K562 (cell line): ENCODE measurements at regions not wholly inside any gene's neighbourhood (a gene's known extent, or its start where the extent isn't known, plus 50 kb on each side); places are given as distances from the start of the nearest gene placed in this dataset.

Experiments
- ATAC-seq: fragments of 200-7000 bp; cut with Tn5 transposase; 3 replicates; pipeline ENCODE4 v1.9.1; 2020; ENCODE audit warnings: moderate library complexity
- BruUV-seq: library from RNA; stranded (reverse); fragments of 400-500 nt; replicated peaks from 2 replicates; lab custom pipeline; 2021; lab: Mats Ljungman, UMichigan
- CTCF ChIA-PET: fragments of 300-600 bp; formaldehyde crosslinking; extraction: SDS; loops from one replicate; lab custom pipeline; 2021; ENCODE audit warnings: low intra/inter-chr PET ratio; lab: Yijun Ruan, JAX
- POLR2A ChIA-PET: fragments of 300-600, 350-650 bp; sonication (Branson Sonifier 250); formaldehyde crosslinking; extraction: SDS; loops from one replicate; lab custom pipeline; 2021; ENCODE audit warnings: antibody characterized with exemption, inconsistent platforms; lab: Yijun Ruan, JAX
- DNase-seq, 4 experiments: peaks; one replicate each; pipeline versions ENCODE4 v3.0.0 to v3.0.0-alpha.2; 2011 to 2018; ENCODE audit warnings: low spot score in 3 of 4, mixed read lengths in 3 of 4; ENCODE audit errors: extremely low read depth in 1 of 4
- FAIRE-seq: peaks from 2 replicates; lab custom pipeline; 2011; peaks lifted over from hg19 to GRCh38; lab: Jason Lieb, UNC
- H2AFZ ChIP-seq: 2 replicates; pipeline ENCODE4 v1.6.0; 2011; ENCODE audit warnings: low read depth, low read length, control low read depth, inconsistent platforms
- H3K27ac ChIP-seq: fragments of 200-600 bp; 3 replicates; pipeline ENCODE4 v1.8.0; 2011; ENCODE audit warnings: low read depth, mild to moderate bottlenecking, control low read depth, inconsistent platforms, low read length, moderate library complexity, mixed read lengths; ENCODE audit errors: extremely low read depth
- H3K27me3 ChIP-seq, 2 experiments: fragments of 300-600 bp in 1 of 2; 2 replicates in 1 of 2; 3 replicates in 1 of 2; pipeline versions ENCODE4 v1.6.0 to v1.8.0; 2011; ENCODE audit warnings: inconsistent platforms in 2 of 2, low read length in 2 of 2, mild to moderate bottlenecking in 1 of 2, mixed read lengths in 1 of 2, moderate library complexity in 1 of 2; ENCODE audit not compliant: control insufficient read depth in 2 of 2, insufficient read depth in 2 of 2
- H3K36me3 ChIP-seq: fragments of 300-600 bp; 3 replicates; pipeline ENCODE4 v1.8.0; 2011; ENCODE audit warnings: mild to moderate bottlenecking, low read length, inconsistent platforms; ENCODE audit not compliant: control insufficient read depth, insufficient read depth
- H3K4me1 ChIP-seq, 2 experiments: fragments of 200-600 bp in 1 of 2; replicated peaks in 1 of 2; 2 replicates in 1 of 2; 3 replicates in 1 of 2; pipeline versions ENCODE4 v1.5.1 to v1.8.0; 2011; ENCODE audit warnings: inconsistent platforms in 2 of 2, low read length in 2 of 2, mild to moderate bottlenecking in 1 of 2, mixed read lengths in 1 of 2, moderate library complexity in 1 of 2; ENCODE audit not compliant: control insufficient read depth in 2 of 2, insufficient read depth in 2 of 2
- H3K4me2 ChIP-seq: 2 replicates; pipeline ENCODE4 v1.6.1; 2011; ENCODE audit warnings: low read length, control low read depth, inconsistent platforms, mixed read lengths; ENCODE audit not compliant: insufficient read depth
- H3K4me3 ChIP-seq: fragments of 200-600 bp; sonication (generic), shearing (Covaris generic); 2 replicates; pipeline ENCODE4 v1.5.1; 2016; ENCODE audit warnings: control low read depth, inconsistent platforms
- H3K79me2 ChIP-seq: fragments of 200-600 bp; 3 replicates; pipeline ENCODE4 v1.8.0; 2011; ENCODE audit warnings: low read length, inconsistent platforms; ENCODE audit not compliant: control insufficient read depth, insufficient read depth
- H3K9ac ChIP-seq, 2 experiments: 2 replicates each; pipeline versions ENCODE4 v1.6.0 to v1.6.1; 2011; ENCODE audit warnings: low read depth in 2 of 2, low read length in 2 of 2, control low read depth in 1 of 2, inconsistent platforms in 1 of 2, mild to moderate bottlenecking in 1 of 2, mixed read lengths in 1 of 2; ENCODE audit not compliant: insufficient read depth in 1 of 2
- H3K9me1 ChIP-seq: one replicate; pipeline ENCODE4 v1.6.0; 2011; ENCODE audit warnings: inconsistent platforms, mild to moderate bottlenecking, low read length, moderate library complexity; ENCODE audit not compliant: control insufficient read depth, insufficient read depth
- H3K9me3 ChIP-seq: replicated peaks from 2 replicates; pipeline ENCODE4 v1.5.1; 2011; ENCODE audit warnings: low read depth, low read length, inconsistent platforms; ENCODE audit not compliant: control insufficient read depth, insufficient read depth
- H4K20me1 ChIP-seq: replicated peaks from 2 replicates; pipeline ENCODE4 v1.6.1; 2011; ENCODE audit warnings: low read length, inconsistent platforms, mixed read lengths; ENCODE audit not compliant: control insufficient read depth, insufficient read depth
- ARID1B ChIP-seq: fragments of 450-650 bp; IDR thresholded peaks from 2 replicates; pipeline ENCODE4 v1.6.1; 2016; ENCODE audit warnings: antibody characterized with exemption, mild to moderate bottlenecking, inconsistent platforms
- ARID2 ChIP-seq: fragments of 450-650 bp; IDR thresholded peaks from 2 replicates; pipeline ENCODE4 v1.6.1; 2017; ENCODE audit warnings: antibody characterized with exemption, mild to moderate bottlenecking
- CC2D1A ChIP-seq: fragments of 450-650 bp; IDR thresholded peaks from 2 replicates; pipeline ENCODE4 v1.6.1; 2017; ENCODE audit warnings: mild to moderate bottlenecking
- CTBP1 ChIP-seq: fragments of 450-650 bp; IDR thresholded peaks from 2 replicates; pipeline ENCODE4 v1.6.1; 2016; ENCODE audit warnings: borderline replicate concordance
- ETS2 ChIP-seq: IDR thresholded peaks from 2 replicates; pipeline ENCODE4 v1.6.1; 2016; ENCODE audit warnings: borderline replicate concordance, missing genetic modification characterization, mild to moderate bottlenecking, moderate library complexity, missing compliant biosample characterization; ENCODE audit not compliant: poor library complexity, severe bottlenecking
- FOS ChIP-seq: IDR thresholded peaks from 3 replicates; pipeline ENCODE4 v1.6.1; 2011; ENCODE audit not compliant: insufficient read length; ENCODE audit errors: extremely low read depth
- HEY1 ChIP-seq: fragments of 250-450 bp; sonication (Bioruptor Pico); IDR thresholded peaks from 2 replicates; pipeline ENCODE4 v1.5.0; 2020; ENCODE audit warnings: mild to moderate bottlenecking, moderate library complexity, borderline replicate concordance
- IRF9 ChIP-seq: fragments of 450-650 bp; IDR thresholded peaks from 2 replicates; pipeline ENCODE4 v1.6.1; 2016; ENCODE audit warnings: missing biosample characterization, missing genetic modification characterization
- KAT8 ChIP-seq: fragments of 450-650 bp; IDR thresholded peaks from 2 replicates; pipeline ENCODE4 v1.6.1; 2016; ENCODE audit warnings: low read depth, mild to moderate bottlenecking
- MAFK ChIP-seq: IDR thresholded peaks from 2 replicates; pipeline ENCODE4 v1.6.1; 2011; ENCODE audit warnings: low read length, improper control_type of control experiment
- MAX ChIP-seq: sonication (generic); formaldehyde crosslinking; IDR thresholded peaks from 2 replicates; pipeline ENCODE4 v1.9.0; 2022; ENCODE audit warnings: mild to moderate bottlenecking, missing genetic modification reagents
- MBD2 ChIP-seq: sonication (generic); IDR thresholded peaks from 2 replicates; pipeline ENCODE4 v1.6.1; 2016; ENCODE audit warnings: low read depth, borderline replicate concordance
- MXI1 ChIP-seq: IDR thresholded peaks from 2 replicates; pipeline ENCODE4 v1.6.1; 2011; ENCODE audit warnings: low read depth, mild to moderate bottlenecking, improper control_type of control experiment, low read length
- NKRF ChIP-seq: fragments of 450-650 bp; IDR thresholded peaks from 2 replicates; pipeline ENCODE4 v1.6.1; 2016; ENCODE audit warnings: borderline replicate concordance
- POLR2AphosphoS5 ChIP-seq: IDR thresholded peaks from 2 replicates; pipeline ENCODE4 v1.6.1; 2011; ENCODE audit warnings: mild to moderate bottlenecking, low read depth, low read length, moderate library complexity; ENCODE audit not compliant: control insufficient read depth, insufficient read depth
- THAP7 ChIP-seq: fragments of 250-450 bp; sonication (Bioruptor Pico); IDR thresholded peaks from 2 replicates; pipeline ENCODE4 v1.5.0; 2021
- ZNF431 ChIP-seq: sonication (generic); formaldehyde crosslinking; IDR thresholded peaks from 2 replicates; pipeline ENCODE4 v1.8.0; 2022; ENCODE audit warnings: mild to moderate bottlenecking, missing genetic modification reagents
- WGBS: fragments of 100-300 bp; shearing (Covaris generic); methylation state at CpG from one replicate; pipeline ENCODE4 v1.1.6; 2016; ENCODE audit warnings: low coverage, mixed read lengths; ENCODE audit not compliant: insufficient coverage; ENCODE audit errors: missing lambda C conversion rate; 5-methylcytosine and 5-hydroxymethylcytosine counted together
- in situ Hi-C: fragments of 300-500 bp; cut with MboI; formaldehyde crosslinking; loops from 4 replicates; pipeline ENCODE4 v1.15.0; 2018; ENCODE audit warnings: inconsistent platforms, mixed read lengths
- intact Hi-C: fragments of 100-400 bp; cut with micrococcal nuclease; formaldehyde crosslinking; loops from 2 replicates; pipeline ENCODE4 v1.14.2; 2022

GRCh38 chr10:31087011-31087410 is 55.3 kb upstream of the ZNF438 start:
- DNase-seq (no peak), ATAC-seq (no peak), FAIRE-seq (no peak)
- no peaks in the 10 kb centered on the region; a peak in 1 of 5 replicates for H3K4me1 ChIP-seq
- no TSS peak for BruUV-seq
- no peaks in the 10 kb centered on the region for H4K20me1 ChIP-seq
- no peaks in the 10 kb centered on the region for H3K9me3 ChIP-seq
- H2AFZ ChIP-seq = no peak overlapping the region
- intact Hi-C loops (loop anchor here (10.0 kb wide), 1 partner anchor 302 kb away; no protein-coding TSS in a partner anchor), in situ Hi-C loops (no loop called here)
- ChIA-PET POLR2A (no interaction called here), CTCF (no interaction called here)
- no peaks in the 10 kb centered on the region for H3K9me1 ChIP-seq
- no peak overlapping the region for H3K9ac ChIP-seq
- H3K36me3 ChIP-seq = no peaks in the 10 kb centered on the region
- 0% methylated on average over 3 of the region's 3 CpGs for WGBS
- H3K27ac ChIP-seq = no peak overlapping the region
- no peak overlapping the region for H3K4me3 ChIP-seq
- no peak overlapping the region for H3K4me2 ChIP-seq
- TF ChIP-seq ARID2 = no peak
- no peak for TF ChIP-seq ARID1B
- no peak for TF ChIP-seq NKRF
- TF ChIP-seq KAT8 = no peak
- no peak for TF ChIP-seq MBD2
- TF ChIP-seq MXI1 = no peak
- TF ChIP-seq CTBP1 = no peak
- TF ChIP-seq POLR2AphosphoS5 = no peak
- no peak for TF ChIP-seq MAX (CRISPR knock-in tag)
- TF ChIP-seq CC2D1A = no peak
- no peak for TF ChIP-seq MAFK
- no peak for TF ChIP-seq ETS2
- TF ChIP-seq THAP7 (CRISPR knock-in tag) = no peak
- TF ChIP-seq ZNF431 (CRISPR knock-in tag) = no peak
- TF ChIP-seq IRF9 (tag) = no peak
- TF ChIP-seq FOS = no peak
- no peak for TF ChIP-seq HEY1 (CRISPR knock-in tag)
- no peaks in the 10 kb centered on the region for H3K79me2 ChIP-seq
- no peaks in the 10 kb centered on the region; a peak in 1 of 5 replicates for H3K27me3 ChIP-seq
